ENCODE measurements at regions not wholly inside any gene's neighbourhood (a gene's known extent, or its start where the extent isn't known, plus 50 kb on each side); places are given as distances from the start of the nearest gene placed in this dataset.

- intact Hi-C loops (cut with DNase I): no loop called here
- Histone ChIP-seq H3K9me3 (replicated peaks in 1 of 3) (no peaks in the 10 kb centered on the region), H3K36me3 (replicated peaks in 1 of 2) (no peaks in the 10 kb centered on the region), H3K27me3 (no peaks in the 10 kb centered on the region), H3K27ac (no peak overlapping the region), H3K4me1 (replicated peaks in 1 of 2) (peaks cover 0 to 6% of the 10 kb centered on the region in 2 donors), H3K4me3 (no peak overlapping the region)
- WGBS, 4 donors: 85 to 87% (median 85%) methylated on average over 2 of the region's 2 CpGs
- no peak for TF ChIP-seq CTCF (IDR thresholded peaks at IDR 0.05)
- no peak for TF ChIP-seq POLR2A (IDR thresholded peaks at IDR 0.05)
- DNase-seq: no peak
Measured at GRCh38 chr7:40916813-40917212, 782.0 kb downstream of the SUGCT start.

GRCh38 chr7:40915071-40915470 is 780.3 kb downstream of the SUGCT start:
- intact Hi-C loops (cut with DNase I): no loop called here

More at GRCh38 chr7:40915071-40915470, 780.3 kb downstream of the SUGCT start:
- H3K4me1 ChIP-seq (replicated peaks in 1 of 2): peaks cover 0 to 6% of the 10 kb centered on the region in 2 donors
- DNase-seq: no peak
- H3K36me3 ChIP-seq (replicated peaks in 1 of 2): no peaks in the 10 kb centered on the region
- 65 to 81% (median 73%) methylated on average over 5 of the region's 5 CpGs for WGBS, 4 donors
- H3K4me3 ChIP-seq: no peak overlapping the region
- H3K27ac ChIP-seq: no peak overlapping the region
- no peaks in the 10 kb centered on the region for H3K9me3 ChIP-seq (replicated peaks in 1 of 3)
- no peaks in the 10 kb centered on the region for H3K27me3 ChIP-seq
- TF ChIP-seq CTCF (IDR thresholded peaks at IDR 0.05): no peak
